ENCODE measurements at regions not wholly inside any gene's neighbourhood (a gene's known extent, or its start where the extent isn't known, plus 50 kb on each side); places are given as distances from the start of the nearest gene placed in this dataset.

- DNase-seq (ENCODE audit: low spot score), result no peak
- no peak overlapping the region for H3K9ac ChIP-seq (ENCODE audit: low read depth in 1 of 2, low read length in 2 of 2)
- no peaks in the 10 kb centered on the region for H3K4me1 ChIP-seq (ENCODE audit: control insufficient read depth in 4 of 4, insufficient read depth in 4 of 4, low read length in 3 of 4)
- no peaks in the 10 kb centered on the region for H3K36me3 ChIP-seq (ENCODE audit: control insufficient read depth in 4 of 4, insufficient read depth in 3 of 4, low read depth in 1 of 4, low read length in 3 of 4)
- no peak overlapping the region for H3K4me3 ChIP-seq (ENCODE audit: low read depth in 1 of 3, low read length in 3 of 3)
- 92% methylated on average over 3 of the region's 3 CpGs for WGBS
- no peaks in the 10 kb centered on the region for H3K27me3 ChIP-seq (ENCODE audit: control insufficient read depth in 4 of 4, insufficient read depth in 4 of 4, low read length in 3 of 4)
- H3K27ac ChIP-seq (ENCODE audit: low read depth in 1 of 2, low read length in 2 of 2), result no peak overlapping the region
- TF ChIP-seq ATF3 (IDR thresholded peaks at IDR 0.05) (no peak), HNF4G (IDR thresholded peaks at IDR 0.05) (no peak), SP1 (IDR thresholded peaks at IDR 0.05) (no peak), NR2F2 (IDR thresholded peaks at IDR 0.05) (no peak), RXRA (IDR thresholded peaks at IDR 0.05) (no peak), MAX (IDR thresholded peaks at IDR 0.05) (no peak), EGR1 (IDR thresholded peaks at IDR 0.05; ENCODE audit: low read depth in 2 of 2) (no peak), JUND (IDR thresholded peaks at IDR 0.05) (no peak), HNF4A (conservative IDR thresholded peaks at IDR 0.05) (no peak), TAF1 (conservative IDR thresholded peaks at IDR 0.05) (no peak), RAD21 (IDR thresholded peaks at IDR 0.05) (no peak), FOXA1 (IDR thresholded peaks at IDR 0.05) (no peak), YY1 (IDR thresholded peaks at IDR 0.05) (no peak), FOXA2 (IDR thresholded peaks at IDR 0.05) (no peak), GABPA (IDR thresholded peaks at IDR 0.05 in 1 of 2, conservative IDR thresholded peaks at IDR 0.05 in 1 of 2) (no peak)
- TF ChIP-seq, protein P1, sequence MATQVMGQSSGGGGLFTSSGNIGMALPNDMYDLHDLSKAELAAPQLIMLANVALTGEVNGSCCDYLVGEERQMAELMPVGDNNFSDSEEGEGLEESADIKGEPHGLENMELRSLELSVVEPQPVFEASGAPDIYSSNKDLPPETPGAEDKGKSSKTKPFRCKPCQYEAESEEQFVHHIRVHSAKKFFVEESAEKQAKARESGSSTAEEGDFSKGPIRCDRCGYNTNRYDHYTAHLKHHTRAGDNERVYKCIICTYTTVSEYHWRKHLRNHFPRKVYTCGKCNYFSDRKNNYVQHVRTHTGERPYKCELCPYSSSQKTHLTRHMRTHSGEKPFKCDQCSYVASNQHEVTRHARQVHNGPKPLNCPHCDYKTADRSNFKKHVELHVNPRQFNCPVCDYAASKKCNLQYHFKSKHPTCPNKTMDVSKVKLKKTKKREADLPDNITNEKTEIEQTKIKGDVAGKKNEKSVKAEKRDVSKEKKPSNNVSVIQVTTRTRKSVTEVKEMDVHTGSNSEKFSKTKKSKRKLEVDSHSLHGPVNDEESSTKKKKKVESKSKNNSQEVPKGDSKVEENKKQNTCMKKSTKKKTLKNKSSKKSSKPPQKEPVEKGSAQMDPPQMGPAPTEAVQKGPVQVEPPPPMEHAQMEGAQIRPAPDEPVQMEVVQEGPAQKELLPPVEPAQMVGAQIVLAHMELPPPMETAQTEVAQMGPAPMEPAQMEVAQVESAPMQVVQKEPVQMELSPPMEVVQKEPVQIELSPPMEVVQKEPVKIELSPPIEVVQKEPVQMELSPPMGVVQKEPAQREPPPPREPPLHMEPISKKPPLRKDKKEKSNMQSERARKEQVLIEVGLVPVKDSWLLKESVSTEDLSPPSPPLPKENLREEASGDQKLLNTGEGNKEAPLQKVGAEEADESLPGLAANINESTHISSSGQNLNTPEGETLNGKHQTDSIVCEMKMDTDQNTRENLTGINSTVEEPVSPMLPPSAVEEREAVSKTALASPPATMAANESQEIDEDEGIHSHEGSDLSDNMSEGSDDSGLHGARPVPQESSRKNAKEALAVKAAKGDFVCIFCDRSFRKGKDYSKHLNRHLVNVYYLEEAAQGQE (IDR thresholded peaks at IDR 0.05), result no peak
- TF ChIP-seq, protein P2, sequence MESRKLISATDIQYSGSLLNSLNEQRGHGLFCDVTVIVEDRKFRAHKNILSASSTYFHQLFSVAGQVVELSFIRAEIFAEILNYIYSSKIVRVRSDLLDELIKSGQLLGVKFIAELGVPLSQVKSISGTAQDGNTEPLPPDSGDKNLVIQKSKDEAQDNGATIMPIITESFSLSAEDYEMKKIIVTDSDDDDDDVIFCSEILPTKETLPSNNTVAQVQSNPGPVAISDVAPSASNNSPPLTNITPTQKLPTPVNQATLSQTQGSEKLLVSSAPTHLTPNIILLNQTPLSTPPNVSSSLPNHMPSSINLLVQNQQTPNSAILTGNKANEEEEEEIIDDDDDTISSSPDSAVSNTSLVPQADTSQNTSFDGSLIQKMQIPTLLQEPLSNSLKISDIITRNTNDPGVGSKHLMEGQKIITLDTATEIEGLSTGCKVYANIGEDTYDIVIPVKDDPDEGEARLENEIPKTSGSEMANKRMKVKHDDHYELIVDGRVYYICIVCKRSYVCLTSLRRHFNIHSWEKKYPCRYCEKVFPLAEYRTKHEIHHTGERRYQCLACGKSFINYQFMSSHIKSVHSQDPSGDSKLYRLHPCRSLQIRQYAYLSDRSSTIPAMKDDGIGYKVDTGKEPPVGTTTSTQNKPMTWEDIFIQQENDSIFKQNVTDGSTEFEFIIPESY (IDR thresholded peaks at IDR 0.05), result no peak
- TF ChIP-seq, protein P3, sequence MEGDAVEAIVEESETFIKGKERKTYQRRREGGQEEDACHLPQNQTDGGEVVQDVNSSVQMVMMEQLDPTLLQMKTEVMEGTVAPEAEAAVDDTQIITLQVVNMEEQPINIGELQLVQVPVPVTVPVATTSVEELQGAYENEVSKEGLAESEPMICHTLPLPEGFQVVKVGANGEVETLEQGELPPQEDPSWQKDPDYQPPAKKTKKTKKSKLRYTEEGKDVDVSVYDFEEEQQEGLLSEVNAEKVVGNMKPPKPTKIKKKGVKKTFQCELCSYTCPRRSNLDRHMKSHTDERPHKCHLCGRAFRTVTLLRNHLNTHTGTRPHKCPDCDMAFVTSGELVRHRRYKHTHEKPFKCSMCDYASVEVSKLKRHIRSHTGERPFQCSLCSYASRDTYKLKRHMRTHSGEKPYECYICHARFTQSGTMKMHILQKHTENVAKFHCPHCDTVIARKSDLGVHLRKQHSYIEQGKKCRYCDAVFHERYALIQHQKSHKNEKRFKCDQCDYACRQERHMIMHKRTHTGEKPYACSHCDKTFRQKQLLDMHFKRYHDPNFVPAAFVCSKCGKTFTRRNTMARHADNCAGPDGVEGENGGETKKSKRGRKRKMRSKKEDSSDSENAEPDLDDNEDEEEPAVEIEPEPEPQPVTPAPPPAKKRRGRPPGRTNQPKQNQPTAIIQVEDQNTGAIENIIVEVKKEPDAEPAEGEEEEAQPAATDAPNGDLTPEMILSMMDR (IDR thresholded peaks at IDR 0.05; ENCODE audit: low read depth, low read length, missing input control), result no peak
- no peaks in the 10 kb centered on the region for H3K9me3 ChIP-seq (ENCODE audit: control insufficient read depth in 4 of 4, low read length in 3 of 4)
Measured at GRCh38 chr5:173755319-173755718, 132.8 kb upstream of the CPEB4 start.

Data from liver (tissue), 8 donors.